ENCODE measurements at regions not wholly inside any gene's neighbourhood (a gene's known extent, or its start where the extent isn't known, plus 50 kb on each side); places are given as distances from the start of the nearest gene placed in this dataset.

DNA sequence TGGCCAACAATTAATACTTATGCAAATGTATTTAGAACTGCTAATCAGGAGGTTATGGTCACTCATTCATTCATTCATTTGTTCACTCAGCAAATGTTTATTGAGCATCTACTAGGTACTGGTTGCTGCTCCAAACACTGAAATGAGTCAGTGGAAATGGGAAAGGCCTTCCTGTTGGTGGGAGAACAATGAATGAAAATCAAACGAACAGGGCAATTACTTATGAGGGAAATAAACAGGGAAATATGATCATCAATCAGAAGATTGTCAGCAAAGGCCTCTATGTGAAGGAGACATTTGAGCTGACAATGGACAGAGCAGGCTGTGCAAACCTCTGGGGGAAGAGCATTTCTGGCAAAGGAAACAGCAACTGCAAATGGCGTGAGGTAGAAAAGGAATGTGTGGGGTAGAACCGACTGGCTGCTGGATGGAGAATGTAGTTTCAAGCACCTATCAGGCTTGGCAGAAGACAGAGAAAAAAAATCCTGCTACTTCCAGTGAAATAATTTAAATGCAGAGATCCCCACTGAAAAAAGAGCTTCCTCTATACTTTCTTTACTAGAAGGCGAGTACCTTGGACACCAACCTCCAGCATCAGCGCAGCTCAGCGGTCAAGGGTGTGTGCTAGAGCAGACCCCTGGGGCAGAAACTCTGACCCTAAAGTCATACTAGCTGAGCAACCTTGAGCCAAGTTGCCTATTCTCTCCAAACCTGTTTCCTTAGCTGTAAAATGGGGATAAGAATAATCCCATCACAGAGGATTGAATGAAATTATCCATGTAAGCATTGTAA lies 108.8 kb upstream of the EEPD1 start:
- no peak overlapping the region for H4K5ac ChIP-seq (ENCODE audit: insufficient read length, low read depth, low read length)
- no peaks in the 10 kb centered on the region; a peak in 1 of 5 replicates for H3K9me3 Mint-ChIP-seq
- no CpG with 5 or more reads among the region's 6 CpGs for WGBS (ENCODE audit: extremely low coverage, insufficient read length, low lambda C conversion rate)

More for the DNA sequence above, 108.8 kb upstream of the EEPD1 start:
- Histone ChIP-seq H3K79me1 (ENCODE audit: insufficient read depth, low read depth, low read length, poor library complexity, severe bottlenecking) (no peaks in the 10 kb centered on the region), H2AFZ (ENCODE audit: low read length) (no peak overlapping the region), H3K4ac (ENCODE audit: low read depth, low read length) (no peak overlapping the region), H2AK5ac (ENCODE audit: insufficient read length, low read length) (no peak overlapping the region), H4K8ac (replicated peaks; ENCODE audit: insufficient read length, low read depth, low read length) (no peak overlapping the region), H2BK5ac (ENCODE audit: insufficient read length, low read length) (no peak overlapping the region), H3T11ph (ENCODE audit: low read length) (no peak overlapping the region), H3K9ac (ENCODE audit: extremely low read depth, insufficient read length, low read length) (no peak overlapping the region), H3K4me1 (ENCODE audit: insufficient read depth, low read length) (peaks cover 16% of the 10 kb centered on the region; the same call in 1 of the 2 replicates), H3K4me2 (ENCODE audit: insufficient read depth, insufficient read length, low read length) (no peak overlapping the region), H2BK20ac (ENCODE audit: low read depth, low read length, poor library complexity, severe bottlenecking) (no peak overlapping the region), H4K91ac (ENCODE audit: insufficient read length, low read depth, low read length) (no peak overlapping the region), H3K56ac (ENCODE audit: insufficient read length, low read depth, low read length) (no peak overlapping the region), H3K79me2 (ENCODE audit: insufficient read depth, low read length) (no peaks in the 10 kb centered on the region), H3K27me3 (ENCODE audit: insufficient read depth, low read length) (no peaks in the 10 kb centered on the region), H2BK15ac (ENCODE audit: low read depth, low read length) (no peak overlapping the region), H3K9me3 (ENCODE audit: control insufficient read depth, low read depth, low read length) (no peaks in the 10 kb centered on the region), H3K18ac (ENCODE audit: insufficient read length, low read depth, low read length) (no peak overlapping the region), H2BK12ac (ENCODE audit: insufficient read length, low read depth, low read length) (no peak overlapping the region), H3K23me2 (ENCODE audit: insufficient read length, low read depth, low read length, poor library complexity, severe bottlenecking) (no peaks in the 10 kb centered on the region), H4K20me1 (ENCODE audit: control insufficient read depth, insufficient read depth, insufficient read length) (no peaks in the 10 kb centered on the region), H3K14ac (ENCODE audit: insufficient read depth, low read length) (no peak overlapping the region), H3K27ac (ENCODE audit: insufficient read length, low read depth, low read length) (no peak overlapping the region), H3K23ac (ENCODE audit: insufficient read length, low read depth, low read length) (no peak overlapping the region), H2BK120ac (ENCODE audit: low read depth, low read length, poor library complexity, severe bottlenecking) (no peak overlapping the region)
- TF ChIP-seq CTCF (conservative IDR thresholded peaks at IDR 0.05), result no peak
- Mint-ChIP-seq H3K4me1 (peaks cover 43 to 60% of the 10 kb centered on the region in 2 experiments), H3K27ac (no peak overlapping the region), H3K36me3 (ENCODE audit: insufficient read depth in 1 of 3, low read depth in 3 of 3) (no peaks in the 10 kb centered on the region; a peak in 2 of 7 replicates), H3K27me3 (ENCODE audit: low read depth) (peaks cover under 1% of the 10 kb centered on the region; the same call in 1 of the 2 replicates), H3K4me3 (no peak overlapping the region)
- no peak for DNase-seq
